ENCODE measurements at regions not wholly inside any gene's neighbourhood (a gene's known extent, or its start where the extent isn't known, plus 50 kb on each side); places are given as distances from the start of the nearest gene placed in this dataset.

DNA sequence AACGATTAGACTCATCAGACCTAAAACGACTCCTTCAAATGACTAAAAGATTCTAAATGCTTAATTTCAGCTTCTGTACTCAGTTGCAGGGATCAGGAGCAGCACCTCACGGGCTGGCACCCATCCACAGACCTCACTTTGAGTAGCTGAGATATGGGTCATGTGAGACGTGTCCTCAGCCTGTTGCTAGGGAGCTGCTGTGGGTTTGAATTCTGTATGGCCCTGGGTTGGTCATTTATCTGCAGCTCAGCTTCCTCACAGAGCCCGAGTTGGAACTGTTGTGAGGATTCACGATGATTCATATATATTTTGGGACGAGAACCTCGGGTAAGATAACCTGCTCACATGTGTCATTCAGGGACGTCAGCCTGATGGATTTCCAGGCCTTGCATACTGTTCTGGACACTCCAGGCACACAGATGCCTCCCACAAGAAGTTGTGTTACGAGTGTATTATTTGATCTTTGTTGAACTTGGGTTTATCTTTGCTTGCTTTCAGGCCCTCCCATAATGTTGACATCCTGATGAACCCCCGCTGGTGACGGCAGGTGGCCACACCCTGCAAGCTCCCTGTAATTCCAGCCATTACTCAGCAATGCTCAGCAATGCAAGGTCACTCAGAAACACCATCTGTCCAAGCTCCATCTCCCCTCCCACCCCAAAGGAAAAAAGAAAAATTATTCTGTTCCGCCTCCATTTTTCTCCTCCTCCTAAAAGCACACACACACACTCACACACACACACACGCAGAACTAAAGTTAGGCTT is 137.6 kb downstream of the RBFOX3 start:
- Histone ChIP-seq H3K27ac (no peak overlapping the region), H3K27me3 (peaks cover 0 to 90% (median 21%) of the 10 kb centered on the region in 3 donors), H3K4me3 (no peak overlapping the region), H3K36me3 (no peaks in the 10 kb centered on the region), H3K4me1 (peaks cover 0 to 4% (median 0%) of the 10 kb centered on the region in 4 donors), H3K9me3 (no peaks in the 10 kb centered on the region)
- 40 to 47% (median 45%) methylated on average over 14 of the region's 14 CpGs for WGBS, 5 donors
- peak in 1 of 2 donors; percentile 74 for DNase-seq
- TF ChIP-seq, protein P1, sequence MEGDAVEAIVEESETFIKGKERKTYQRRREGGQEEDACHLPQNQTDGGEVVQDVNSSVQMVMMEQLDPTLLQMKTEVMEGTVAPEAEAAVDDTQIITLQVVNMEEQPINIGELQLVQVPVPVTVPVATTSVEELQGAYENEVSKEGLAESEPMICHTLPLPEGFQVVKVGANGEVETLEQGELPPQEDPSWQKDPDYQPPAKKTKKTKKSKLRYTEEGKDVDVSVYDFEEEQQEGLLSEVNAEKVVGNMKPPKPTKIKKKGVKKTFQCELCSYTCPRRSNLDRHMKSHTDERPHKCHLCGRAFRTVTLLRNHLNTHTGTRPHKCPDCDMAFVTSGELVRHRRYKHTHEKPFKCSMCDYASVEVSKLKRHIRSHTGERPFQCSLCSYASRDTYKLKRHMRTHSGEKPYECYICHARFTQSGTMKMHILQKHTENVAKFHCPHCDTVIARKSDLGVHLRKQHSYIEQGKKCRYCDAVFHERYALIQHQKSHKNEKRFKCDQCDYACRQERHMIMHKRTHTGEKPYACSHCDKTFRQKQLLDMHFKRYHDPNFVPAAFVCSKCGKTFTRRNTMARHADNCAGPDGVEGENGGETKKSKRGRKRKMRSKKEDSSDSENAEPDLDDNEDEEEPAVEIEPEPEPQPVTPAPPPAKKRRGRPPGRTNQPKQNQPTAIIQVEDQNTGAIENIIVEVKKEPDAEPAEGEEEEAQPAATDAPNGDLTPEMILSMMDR (IDR thresholded peaks at IDR 0.05) = no peak
- TF ChIP-seq POLR2AphosphoS5 (IDR thresholded peaks at IDR 0.05) = no peak
- TF ChIP-seq POLR2A (IDR thresholded peaks at IDR 0.05) = no peak
- intact Hi-C loops (cut with DNase I; ENCODE audit: low total_unique reads) = no loop called here

DNA sequence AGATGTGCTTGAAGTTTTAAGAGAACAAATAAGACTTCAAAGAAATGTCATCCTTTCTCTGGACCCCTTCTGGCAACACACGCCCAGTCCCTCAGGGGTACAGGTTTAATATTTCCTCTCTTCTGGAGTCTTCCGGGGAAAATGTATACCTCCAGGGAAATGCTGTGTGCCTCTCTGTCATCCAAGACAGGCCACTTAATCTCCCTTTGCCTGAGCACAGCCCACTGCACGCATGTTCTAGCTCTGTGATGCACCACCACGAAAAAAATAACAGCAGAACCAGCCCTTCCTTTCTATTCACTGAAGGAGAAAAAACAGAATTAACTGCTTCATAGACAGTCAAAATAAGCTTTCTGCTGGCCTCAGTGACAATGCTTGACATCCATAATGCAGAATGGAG is 140.1 kb downstream of the RBFOX3 start:
- 48 to 63% (median 61%) methylated on average over 4 of the region's 4 CpGs for WGBS, 5 donors
- Histone ChIP-seq H3K4me3 (no peak overlapping the region), H3K27ac (no peak overlapping the region), H3K9me3 (no peaks in the 10 kb centered on the region), H3K27me3 (peaks cover 0 to 91% (median 17%) of the 10 kb centered on the region in 3 donors), H3K36me3 (no peaks in the 10 kb centered on the region), H3K4me1 (no peaks in the 10 kb centered on the region)
- no peak for DNase-seq
- intact Hi-C loops (cut with DNase I; ENCODE audit: low total_unique reads) = no loop called here
- TF ChIP-seq, protein P1 (IDR thresholded peaks at IDR 0.05) = no peak
- no peak for TF ChIP-seq POLR2AphosphoS5 (IDR thresholded peaks at IDR 0.05)
- no peak for TF ChIP-seq EP300 (IDR thresholded peaks at IDR 0.05)
- TF ChIP-seq POLR2A (IDR thresholded peaks at IDR 0.05) = no peak

DNA sequence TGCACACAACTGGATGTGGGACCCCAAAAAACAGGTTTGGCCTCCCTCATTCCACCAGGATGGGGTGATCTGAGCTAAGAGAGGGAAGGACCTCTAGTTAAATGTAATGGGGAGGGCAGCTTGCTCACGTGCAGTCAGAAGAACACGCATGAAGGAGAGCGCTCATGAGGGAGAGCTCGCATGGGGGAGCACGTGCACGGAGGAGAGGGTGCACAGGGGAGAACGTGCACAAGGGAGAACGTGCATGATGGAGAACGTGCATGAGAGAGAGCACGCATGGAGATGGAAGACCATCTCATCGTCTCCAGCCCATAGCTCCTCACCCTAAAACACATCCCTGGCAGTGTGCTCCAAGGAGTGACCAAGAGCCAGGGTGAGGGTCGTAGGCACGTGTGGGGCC is 141.2 kb downstream of the RBFOX3 start:
- 82 to 91% (median 89%) methylated on average over 13 of the region's 13 CpGs for WGBS, 5 donors
- H3K27me3 ChIP-seq = peaks cover 0 to 91% (median 21%) of the 10 kb centered on the region in 3 donors
- DNase-seq = no peak
- no peaks in the 10 kb centered on the region for H3K4me1 ChIP-seq
- TF ChIP-seq EP300 (IDR thresholded peaks at IDR 0.05) = no peak
- no peak for TF ChIP-seq POLR2A (IDR thresholded peaks at IDR 0.05)
- TF ChIP-seq POLR2AphosphoS5 (IDR thresholded peaks at IDR 0.05) = no peak
- TF ChIP-seq, protein P1 (IDR thresholded peaks at IDR 0.05) = no peak
- H3K27ac ChIP-seq = no peak overlapping the region
- no peak overlapping the region for H3K4me3 ChIP-seq
- intact Hi-C loops (cut with DNase I; ENCODE audit: low total_unique reads) = no loop called here
- no peaks in the 10 kb centered on the region for H3K9me3 ChIP-seq
- H3K36me3 ChIP-seq = no peaks in the 10 kb centered on the region

DNA sequence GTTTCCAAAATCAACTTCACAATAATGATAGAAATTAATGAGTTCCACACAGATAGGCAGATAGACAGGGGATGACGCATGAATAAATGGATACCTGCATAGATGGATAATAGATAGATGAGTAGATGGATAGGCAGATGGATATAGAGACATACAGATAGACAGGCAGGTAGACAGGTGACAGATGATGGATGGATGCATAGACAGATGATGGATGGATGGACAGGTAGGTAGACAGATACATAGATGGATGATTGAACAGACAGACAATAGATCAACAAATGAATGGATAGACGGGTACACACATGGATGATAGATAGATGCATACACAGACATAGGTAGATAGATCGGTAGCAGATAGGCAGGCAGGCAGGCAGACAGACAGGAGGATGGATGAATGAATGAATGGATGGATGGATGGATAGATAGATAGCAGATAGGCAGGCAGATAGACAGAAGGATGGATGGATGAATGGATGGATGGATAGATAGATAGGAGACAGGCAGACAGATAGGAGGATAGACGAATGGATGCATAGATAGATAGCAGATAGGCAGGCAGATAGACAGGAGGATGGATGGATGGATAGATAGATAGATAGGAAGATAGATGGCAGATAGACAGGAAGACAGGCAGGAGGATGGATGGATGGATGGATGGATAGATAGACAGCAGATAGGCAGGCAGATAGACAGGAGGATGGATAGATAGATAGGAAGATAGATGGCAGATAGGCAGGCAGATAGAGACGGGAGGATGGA is 142.5 kb downstream of the RBFOX3 start:
- no peaks in the 10 kb centered on the region for H3K9me3 ChIP-seq
- TF ChIP-seq, protein P1 (IDR thresholded peaks at IDR 0.05) = no peak
- TF ChIP-seq EP300 (IDR thresholded peaks at IDR 0.05) (no peak), POLR2A (IDR thresholded peaks at IDR 0.05) (no peak), POLR2AphosphoS5 (IDR thresholded peaks at IDR 0.05) (no peak)
- DNase-seq = no peak
- no peaks in the 10 kb centered on the region for H3K36me3 ChIP-seq
- H3K27ac ChIP-seq = no peak overlapping the region
- no peaks in the 10 kb centered on the region for H3K4me1 ChIP-seq
- H3K4me3 ChIP-seq = no peak overlapping the region
- 78 to 89% (median 83%) methylated on average over 5 of the region's 5 CpGs for WGBS, 5 donors
- intact Hi-C loops (cut with DNase I; ENCODE audit: low total_unique reads) = no loop called here
- peaks cover 0 to 87% (median 25%) of the 10 kb centered on the region in 3 donors for H3K27me3 ChIP-seq
